Mesenchymal stem cell (in vitro differentiated cells and primary cell): ENCODE measurements at regions not wholly inside any gene's neighbourhood (a gene's known extent, or its start where the extent isn't known, plus 50 kb on each side); places are given as distances from the start of the nearest gene placed in this dataset.

Experiments
- DNase-seq: peaks from one replicate; pipeline ENCODE4 v3.0.0-alpha.2; 2013
- H2AFZ ChIP-seq: one replicate; pipeline ENCODE4 v1.6.1; 2013; ENCODE audit warnings: low read depth, mild to moderate bottlenecking, control low read depth, inconsistent platforms, low read length, moderate library complexity
- H2AK5ac ChIP-seq: 2 replicates; pipeline ENCODE4 v1.6.1; 2013; ENCODE audit warnings: low read length, moderate library complexity, mild to moderate bottlenecking, inconsistent platforms; ENCODE audit not compliant: severe bottlenecking
- H2BK120ac ChIP-seq: one replicate; pipeline ENCODE4 v1.6.1; 2013; ENCODE audit warnings: low read depth, mild to moderate bottlenecking, inconsistent platforms, low read length, moderate library complexity
- H2BK12ac ChIP-seq, 2 experiments: one replicate each; pipeline ENCODE4 v1.6.1; 2013; ENCODE audit warnings: inconsistent platforms in 2 of 2, low read length in 2 of 2, mild to moderate bottlenecking in 2 of 2, moderate library complexity in 2 of 2, control low read depth in 1 of 2
- H2BK15ac ChIP-seq: one replicate; pipeline ENCODE4 v1.6.1; 2013; ENCODE audit warnings: mild to moderate bottlenecking, low read depth, inconsistent platforms; ENCODE audit not compliant: poor library complexity, severe bottlenecking
- H2BK5ac ChIP-seq: 2 replicates; pipeline ENCODE4 v1.6.1; 2013; ENCODE audit warnings: low read depth, mild to moderate bottlenecking, low read length, control low read depth, inconsistent platforms; ENCODE audit not compliant: poor library complexity, severe bottlenecking
- H3K14ac ChIP-seq, 2 experiments: one replicate each; pipeline ENCODE4 v1.6.1; 2013; ENCODE audit warnings: inconsistent platforms in 2 of 2, low read length in 2 of 2, control low read depth in 1 of 2, mild to moderate bottlenecking in 1 of 2, moderate library complexity in 1 of 2
- H3K18ac ChIP-seq, 2 experiments: one replicate each; pipeline ENCODE4 v1.6.1; 2013; ENCODE audit warnings: inconsistent platforms in 2 of 2, low read length in 2 of 2, control low read depth in 1 of 2, low read depth in 1 of 2, mild to moderate bottlenecking in 1 of 2
- H3K23ac ChIP-seq, 2 experiments: one replicate each; pipeline ENCODE4 v1.6.1; 2013; ENCODE audit warnings: inconsistent platforms in 2 of 2, low read length in 2 of 2, mild to moderate bottlenecking in 2 of 2, moderate library complexity in 2 of 2, control low read depth in 1 of 2
- H3K27ac ChIP-seq: 2 replicates; pipeline ENCODE4 v1.5.1; 2013; ENCODE audit warnings: mild to moderate bottlenecking, moderate library complexity, low read length, control low read depth, inconsistent platforms; ENCODE audit not compliant: poor library complexity, severe bottlenecking
- H3K27me3 ChIP-seq, 2 experiments: 2 replicates each; pipeline versions ENCODE4 v1.6.1 to v1.7.0; 2013; ENCODE audit warnings: low read length in 2 of 2, mild to moderate bottlenecking in 2 of 2, moderate library complexity in 2 of 2, control low read depth in 1 of 2, inconsistent platforms in 1 of 2; ENCODE audit not compliant: control insufficient read depth in 1 of 2, insufficient read depth in 1 of 2
- H3K36me3 ChIP-seq, 2 experiments: 2 replicates each; pipeline versions ENCODE4 v1.6.1 to v1.7.0; 2013; ENCODE audit warnings: low read length in 2 of 2, control low read depth in 1 of 2, inconsistent platforms in 1 of 2, low read depth in 1 of 2, mild to moderate bottlenecking in 1 of 2; ENCODE audit not compliant: insufficient read depth in 2 of 2, control insufficient read depth in 1 of 2
- H3K4ac ChIP-seq, 2 experiments: one replicate each; pipeline ENCODE4 v1.6.1; 2013; ENCODE audit warnings: inconsistent platforms in 2 of 2, low read length in 2 of 2, mild to moderate bottlenecking in 2 of 2, moderate library complexity in 2 of 2, control low read depth in 1 of 2, low read depth in 1 of 2
- H3K4me1 ChIP-seq: 2 replicates; pipeline ENCODE4 v1.6.1; 2013; ENCODE audit warnings: low read depth, low read length, control low read depth; ENCODE audit not compliant: control insufficient read depth, insufficient read depth
- H3K4me2 ChIP-seq: 2 replicates; pipeline ENCODE4 v1.6.1; 2013; ENCODE audit warnings: low read length, mild to moderate bottlenecking, inconsistent platforms; ENCODE audit not compliant: poor library complexity, severe bottlenecking
- H3K4me3 ChIP-seq, 2 experiments: 2 replicates each; pipeline versions ENCODE4 v1.5.1 to v1.7.0; 2013; ENCODE audit warnings: low read length in 2 of 2, mild to moderate bottlenecking in 2 of 2, control low read depth in 1 of 2, low read depth in 1 of 2; ENCODE audit not compliant: insufficient read depth in 1 of 2
- H3K79me1 ChIP-seq: replicated peaks from 2 replicates; pipeline ENCODE4 v1.6.1; 2013; ENCODE audit warnings: mild to moderate bottlenecking, control low read depth, low read length, inconsistent platforms; ENCODE audit not compliant: poor library complexity, severe bottlenecking
- H3K9ac ChIP-seq: 2 replicates; pipeline ENCODE4 v1.7.0; 2013; ENCODE audit warnings: mild to moderate bottlenecking, low read length, moderate library complexity
- H3K9me3 ChIP-seq: 2 replicates; pipeline ENCODE4 v1.7.0; 2013; ENCODE audit warnings: mild to moderate bottlenecking, low read length; ENCODE audit not compliant: control insufficient read depth
- H4K8ac ChIP-seq: one replicate; pipeline ENCODE4 v1.6.1; 2013; ENCODE audit warnings: inconsistent platforms, mild to moderate bottlenecking, low read length, moderate library complexity
- H4K91ac ChIP-seq: one replicate; pipeline ENCODE4 v1.6.1; 2013; ENCODE audit warnings: mild to moderate bottlenecking, low read length, inconsistent platforms
- WGBS: methylation state at CpG from one replicate; pipeline ENCODE4 v1.1.7; 2013; ENCODE audit warnings: mixed read lengths; 5-methylcytosine and 5-hydroxymethylcytosine counted together

GRCh38 chr14:89524412-89524811, 107.4 kb upstream of the FOXN3 start:
- Histone ChIP-seq H3K9me3 (peaks cover 11% of the 10 kb centered on the region), H2BK15ac (no peak overlapping the region), H3K9ac (no peak overlapping the region), H3K4me3 (no peak overlapping the region), H3K18ac (no peak overlapping the region), H3K4ac (no peak overlapping the region), H2BK5ac (no peak overlapping the region), H2AK5ac (no peak overlapping the region), H3K36me3 (no peaks in the 10 kb centered on the region), H3K79me1 (peaks cover 8% of the 10 kb centered on the region), H2BK120ac (no peak overlapping the region), H3K27ac (no peak overlapping the region), H4K8ac (no peak overlapping the region), H3K23ac (no peak overlapping the region), H2AFZ (no peak overlapping the region), H3K14ac (no peak overlapping the region), H4K91ac (no peak overlapping the region), H3K4me1 (no peaks in the 10 kb centered on the region), H2BK12ac (no peak overlapping the region), H3K4me2 (no peak overlapping the region), H3K27me3 (no peaks in the 10 kb centered on the region)
- DNase-seq = no peak

DNA sequence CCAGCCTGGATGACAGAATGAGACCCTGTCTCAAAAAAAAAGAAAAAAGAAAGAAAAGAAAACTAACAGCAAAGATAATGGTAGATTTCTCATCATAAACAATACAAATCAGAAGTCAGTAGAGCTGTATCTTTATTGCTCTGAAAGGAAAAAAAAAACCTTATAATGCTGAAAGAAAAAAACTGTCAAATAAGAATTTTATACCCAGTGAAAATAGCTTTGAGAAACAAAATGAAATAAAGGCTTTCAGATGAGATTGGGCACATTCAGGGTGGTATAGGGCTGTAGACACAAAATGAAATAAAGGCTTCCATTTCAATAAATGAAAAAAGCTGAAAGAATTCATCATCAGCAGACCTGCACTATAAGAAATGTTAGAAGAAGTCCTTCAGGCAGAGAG, 105.0 kb upstream of the FOXN3 start:
- H4K91ac ChIP-seq = no peak overlapping the region
- H2BK12ac ChIP-seq = no peak overlapping the region
- H3K23ac ChIP-seq = no peak overlapping the region
- H2BK120ac ChIP-seq = no peak overlapping the region
- peaks cover 11% of the 10 kb centered on the region for H3K9me3 ChIP-seq
- H2AK5ac ChIP-seq = no peak overlapping the region
- no peaks in the 10 kb centered on the region for H3K4me1 ChIP-seq
- H3K79me1 ChIP-seq = peaks cover 17% of the 10 kb centered on the region
- H2AFZ ChIP-seq = no peak overlapping the region
- H3K9ac ChIP-seq = no peak overlapping the region
- H3K18ac ChIP-seq = no peak overlapping the region
- H3K4ac ChIP-seq = no peak overlapping the region
- no peak overlapping the region for H3K27ac ChIP-seq
- no peak overlapping the region for H2BK5ac ChIP-seq
- H3K4me2 ChIP-seq = no peak overlapping the region
- no peak for DNase-seq
- H3K27me3 ChIP-seq = no peaks in the 10 kb centered on the region
- H3K4me3 ChIP-seq = no peak overlapping the region
- no peak overlapping the region for H2BK15ac ChIP-seq
- H4K8ac ChIP-seq = no peak overlapping the region
- H3K36me3 ChIP-seq = no peaks in the 10 kb centered on the region
- H3K14ac ChIP-seq = no peak overlapping the region

- H2BK5ac ChIP-seq = no peak overlapping the region
- H3K9ac ChIP-seq = no peak overlapping the region
- H3K27ac ChIP-seq = no peak overlapping the region
- H4K91ac ChIP-seq = no peak overlapping the region
- no peak for DNase-seq
- no peak overlapping the region for H3K4ac ChIP-seq
- no peak overlapping the region for H2BK120ac ChIP-seq
- no peaks in the 10 kb centered on the region for H3K4me1 ChIP-seq
- WGBS = 96% methylated on average over 10 of the region's 10 CpGs
- no peak overlapping the region for H3K14ac ChIP-seq
- H3K4me3 ChIP-seq = no peak overlapping the region
- H2AK5ac ChIP-seq = peak overlapping the region; percentile 31
- H3K79me1 ChIP-seq = peaks cover 25% of the 10 kb centered on the region
- H2AFZ ChIP-seq = no peak overlapping the region
- peaks cover 11% of the 10 kb centered on the region for H3K9me3 ChIP-seq
- no peaks in the 10 kb centered on the region for H3K27me3 ChIP-seq
- no peak overlapping the region for H2BK15ac ChIP-seq
- H3K4me2 ChIP-seq = no peak overlapping the region
- no peak overlapping the region for H3K18ac ChIP-seq
- H3K23ac ChIP-seq = no peak overlapping the region
- H4K8ac ChIP-seq = no peak overlapping the region
- H3K36me3 ChIP-seq = peaks cover 0 to 4% of the 10 kb centered on the region in 2 experiments
- no peak overlapping the region for H2BK12ac ChIP-seq
These were observed 102.0 kb upstream of the FOXN3 start for GRCh38 chr14:89519040-89519439.

DNA sequence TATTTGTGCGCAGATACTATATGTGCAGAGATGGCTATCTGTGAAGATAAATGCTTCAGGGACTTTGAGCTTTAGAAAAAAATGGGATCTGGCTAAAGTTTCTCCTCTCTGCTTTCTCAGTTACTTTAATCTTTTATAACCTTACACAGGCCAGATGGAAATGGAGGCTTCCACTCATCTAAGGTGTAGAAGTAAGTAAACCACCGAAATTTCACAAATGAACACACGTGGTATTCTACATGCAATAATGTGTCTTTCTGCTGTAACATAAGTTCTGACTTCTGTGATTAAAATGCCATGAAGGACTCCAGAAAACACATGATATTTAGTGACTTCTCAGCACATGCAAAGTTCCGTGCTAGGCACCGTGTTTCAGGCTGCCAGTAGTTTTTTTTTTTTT, 99.1 kb upstream of the FOXN3 start:
- Histone ChIP-seq H3K9me3 (no peaks in the 10 kb centered on the region), H3K4me1 (peaks cover 2% of the 10 kb centered on the region), H2BK120ac (no peak overlapping the region), H3K4me3 (no peak overlapping the region), H3K23ac (no peak overlapping the region), H3K27me3 (no peaks in the 10 kb centered on the region), H4K8ac (no peak overlapping the region), H4K91ac (no peak overlapping the region), H3K18ac (no peak overlapping the region), H3K4ac (no peak overlapping the region), H2BK5ac (no peak overlapping the region), H3K27ac (no peak overlapping the region), H3K9ac (no peak overlapping the region), H2AFZ (no peak overlapping the region), H3K79me1 (peaks cover 28% of the 10 kb centered on the region), H3K4me2 (no peak overlapping the region), H3K14ac (no peak overlapping the region), H3K36me3 (peaks cover 0 to 4% of the 10 kb centered on the region in 2 experiments), H2BK12ac (no peak overlapping the region), H2BK15ac (no peak overlapping the region), H2AK5ac (no peak overlapping the region)
- DNase-seq = no peak
- 93% methylated on average over 4 of the region's 5 CpGs for WGBS
